OCI-LY3 (cell line): ENCODE measurements at regions not wholly inside any gene's neighbourhood (a gene's known extent, or its start where the extent isn't known, plus 50 kb on each side); places are given as distances from the start of the nearest gene placed in this dataset.
"Not testable (repeated sequence)": the region's sequence is repeated elsewhere in the genome, so short reads cannot be mapped to it uniquely, and the experiment has no call there.

Experiments
- EZH2phosphoT487 ChIP-seq: fragments of 200-600 bp; shearing (Covaris generic); IDR thresholded peaks from 2 replicates; pipeline ENCODE4 v1.6.1; 2018; ENCODE audit warnings: antibody characterized with exemption, mixed run types, low read depth
- TF ChIP-seq, protein P1 (sequence below): fragments of 200-600, 300-600 bp; sonication (generic); IDR thresholded peaks from 2 replicates; pipeline ENCODE4 v1.5.1; 2014; ENCODE audit warnings: antibody characterized with exemption, low read length, low read depth

GRCh38 chr17:20708821-20709220 lies 129.3 kb downstream of the CDRT15L2 start:
- TF ChIP-seq, protein P1, sequence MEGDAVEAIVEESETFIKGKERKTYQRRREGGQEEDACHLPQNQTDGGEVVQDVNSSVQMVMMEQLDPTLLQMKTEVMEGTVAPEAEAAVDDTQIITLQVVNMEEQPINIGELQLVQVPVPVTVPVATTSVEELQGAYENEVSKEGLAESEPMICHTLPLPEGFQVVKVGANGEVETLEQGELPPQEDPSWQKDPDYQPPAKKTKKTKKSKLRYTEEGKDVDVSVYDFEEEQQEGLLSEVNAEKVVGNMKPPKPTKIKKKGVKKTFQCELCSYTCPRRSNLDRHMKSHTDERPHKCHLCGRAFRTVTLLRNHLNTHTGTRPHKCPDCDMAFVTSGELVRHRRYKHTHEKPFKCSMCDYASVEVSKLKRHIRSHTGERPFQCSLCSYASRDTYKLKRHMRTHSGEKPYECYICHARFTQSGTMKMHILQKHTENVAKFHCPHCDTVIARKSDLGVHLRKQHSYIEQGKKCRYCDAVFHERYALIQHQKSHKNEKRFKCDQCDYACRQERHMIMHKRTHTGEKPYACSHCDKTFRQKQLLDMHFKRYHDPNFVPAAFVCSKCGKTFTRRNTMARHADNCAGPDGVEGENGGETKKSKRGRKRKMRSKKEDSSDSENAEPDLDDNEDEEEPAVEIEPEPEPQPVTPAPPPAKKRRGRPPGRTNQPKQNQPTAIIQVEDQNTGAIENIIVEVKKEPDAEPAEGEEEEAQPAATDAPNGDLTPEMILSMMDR, result not testable (repeated sequence)
- TF ChIP-seq EZH2phosphoT487, result not testable (repeated sequence)
